Skeletal muscle cell (primary cell): ENCODE measurements at regions not wholly inside any gene's neighbourhood (a gene's known extent, or its start where the extent isn't known, plus 50 kb on each side); places are given as distances from the start of the nearest gene placed in this dataset.
A peak's percentile ranks its signal among the peaks of the same experiment; 100 is the strongest.
"Not testable (repeated sequence)": the region's sequence is repeated elsewhere in the genome, so short reads cannot be mapped to it uniquely, and the experiment has no call there.

Experiments
- DNase-seq: peaks from one replicate; pipeline ENCODE4 v3.0.0-alpha.2; 2010; ENCODE audit warnings: low read depth
- H3K4me3 ChIP-seq: 2 replicates; pipeline ENCODE4 v1.5.1; 2011; ENCODE audit warnings: low read depth, mild to moderate bottlenecking, control low read depth, low read length, moderate library complexity

DNA sequence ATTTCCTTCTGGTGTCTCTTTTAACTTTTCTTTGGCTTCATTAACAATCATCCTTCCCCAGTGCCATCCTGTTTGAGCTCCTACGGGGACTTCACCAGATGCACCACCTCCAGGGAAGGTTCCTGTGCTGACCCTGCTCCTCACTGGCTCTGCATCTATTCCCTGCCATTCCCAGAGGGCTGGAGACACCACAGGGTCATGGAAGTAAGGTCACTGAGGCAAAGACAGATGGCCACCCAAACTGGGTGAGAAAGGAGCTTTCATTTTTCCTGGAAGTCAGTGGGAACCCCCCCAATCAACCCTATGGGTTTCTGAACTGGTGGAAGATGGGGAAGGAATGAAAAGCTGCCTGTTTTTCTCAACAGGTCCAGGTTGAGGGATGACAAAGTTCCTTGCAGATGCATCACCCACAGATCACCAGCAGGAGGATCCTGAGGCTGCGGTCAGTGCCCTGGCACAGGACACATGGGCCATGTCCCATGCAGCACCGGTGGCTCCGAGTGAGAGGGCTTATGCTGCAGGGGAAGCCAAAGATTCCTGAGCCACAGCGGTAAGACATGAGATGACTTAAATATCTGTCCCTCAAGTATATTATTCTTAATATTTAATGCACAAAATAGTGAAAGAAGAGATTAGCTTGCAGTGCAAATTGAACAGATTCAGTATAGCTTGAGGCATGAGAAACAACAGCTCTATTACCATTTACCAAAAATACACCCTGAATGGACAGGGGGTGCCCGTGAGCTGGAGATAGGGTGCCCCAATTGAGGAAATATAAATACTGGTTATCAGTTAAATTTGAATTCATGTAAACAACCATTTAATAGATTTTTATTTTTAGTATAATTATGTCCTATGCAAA is 73.0 kb upstream of the VPREB1 start:
- no peak for DNase-seq
- no peak overlapping the region for H3K4me3 ChIP-seq

DNA sequence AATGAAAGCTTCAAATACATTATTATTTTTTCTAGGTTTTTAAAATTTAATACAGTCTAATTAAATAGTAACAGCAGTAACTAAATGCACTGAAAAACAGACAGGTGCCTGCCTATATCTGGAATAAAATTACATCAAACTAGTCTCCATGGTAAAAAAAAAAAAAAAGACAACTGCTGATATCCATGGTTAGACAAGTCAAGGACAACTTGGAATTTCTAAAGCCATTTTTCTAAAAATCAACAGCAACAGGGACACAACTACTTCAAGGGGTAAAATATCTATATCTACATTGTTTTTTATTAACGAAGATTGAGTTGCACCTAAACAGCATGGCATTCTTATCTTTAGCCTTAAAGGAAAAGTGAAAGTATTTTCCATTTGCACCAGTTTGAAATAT is 74.7 kb upstream of the VPREB1 start:
- H3K4me3 ChIP-seq: no peak overlapping the region
- no peak for DNase-seq

DNA sequence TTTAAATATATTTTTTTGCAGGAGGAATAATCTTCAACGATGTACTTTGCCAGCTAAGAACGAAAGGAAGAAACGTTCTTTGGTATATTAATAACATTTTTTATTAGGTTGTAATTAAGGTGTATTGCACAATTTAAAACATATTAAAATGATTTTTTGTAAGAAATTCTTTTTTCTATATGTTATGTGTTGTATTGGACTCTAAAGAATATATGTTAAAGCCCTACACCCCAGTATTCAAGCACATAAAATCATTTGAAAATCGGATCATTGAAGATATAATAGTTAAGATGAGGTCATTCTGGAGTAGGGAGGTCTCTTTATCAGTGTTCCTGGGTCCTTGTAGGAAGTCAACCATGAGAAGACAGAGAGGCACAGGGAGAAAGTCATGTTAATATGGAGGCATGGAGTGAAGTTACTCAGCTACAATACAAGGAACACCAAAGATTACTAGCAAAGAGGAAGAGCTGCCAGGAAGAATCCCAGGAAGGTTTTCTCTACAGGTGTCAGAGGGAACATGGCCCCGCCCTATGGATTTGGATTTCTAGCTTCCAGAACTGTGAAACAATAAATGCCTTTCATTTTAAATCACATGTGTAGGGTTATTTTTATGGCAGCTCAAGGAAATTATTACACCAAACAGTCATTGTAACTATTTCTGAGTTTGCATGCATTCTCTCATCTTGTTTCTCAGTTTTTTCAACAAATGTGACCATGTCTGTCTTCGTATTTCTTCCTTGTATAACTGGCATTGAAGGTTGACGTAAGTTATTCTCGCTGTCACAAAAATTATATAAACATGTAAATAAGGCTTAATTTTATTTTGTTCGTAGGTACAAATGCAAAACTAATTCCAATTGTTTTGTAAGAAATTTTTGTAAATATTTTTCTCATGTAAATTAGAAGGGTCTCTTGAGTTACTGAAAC is 75.4 kb upstream of the VPREB1 start:
- H3K4me3 ChIP-seq: no peak overlapping the region
- DNase-seq: no peak

DNA sequence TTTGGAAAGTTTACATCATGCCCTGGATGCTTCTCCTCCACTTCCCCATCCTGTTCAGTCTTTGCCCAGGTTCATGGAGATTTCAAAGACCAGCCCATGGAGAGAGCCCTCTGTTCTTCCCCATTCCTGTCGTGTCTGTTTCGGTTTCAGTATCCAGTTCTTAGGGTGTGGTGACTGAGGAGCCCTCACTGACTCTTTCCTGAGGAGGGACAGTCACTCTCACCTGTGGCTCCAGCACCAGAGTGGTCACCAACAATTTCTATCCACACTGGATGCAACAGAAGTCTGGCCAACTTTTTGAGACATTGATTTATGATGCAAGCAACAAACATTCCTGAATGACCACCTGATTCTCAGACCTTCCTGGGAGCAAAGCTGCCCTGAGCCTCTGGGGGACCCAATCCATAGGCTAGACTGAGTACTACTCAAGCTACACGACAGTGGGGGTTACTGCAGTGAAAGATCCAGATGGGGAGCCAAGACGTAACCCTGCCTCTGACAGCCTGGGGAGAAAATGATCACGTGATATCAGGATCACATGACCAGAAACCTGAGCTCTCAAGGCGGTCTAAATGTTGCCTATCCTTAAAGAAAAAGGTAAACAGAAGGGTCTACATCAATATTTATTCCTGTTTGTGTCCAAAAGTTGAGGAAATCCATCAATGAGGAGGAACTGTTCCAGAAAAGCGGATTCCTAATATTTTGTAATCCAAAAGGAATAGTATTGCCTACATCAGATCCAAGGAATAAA is 76.2 kb upstream of the VPREB1 start:
- peak overlapping the region; percentile 14 for H3K4me3 ChIP-seq
- peak; percentile 39 for DNase-seq

DNA sequence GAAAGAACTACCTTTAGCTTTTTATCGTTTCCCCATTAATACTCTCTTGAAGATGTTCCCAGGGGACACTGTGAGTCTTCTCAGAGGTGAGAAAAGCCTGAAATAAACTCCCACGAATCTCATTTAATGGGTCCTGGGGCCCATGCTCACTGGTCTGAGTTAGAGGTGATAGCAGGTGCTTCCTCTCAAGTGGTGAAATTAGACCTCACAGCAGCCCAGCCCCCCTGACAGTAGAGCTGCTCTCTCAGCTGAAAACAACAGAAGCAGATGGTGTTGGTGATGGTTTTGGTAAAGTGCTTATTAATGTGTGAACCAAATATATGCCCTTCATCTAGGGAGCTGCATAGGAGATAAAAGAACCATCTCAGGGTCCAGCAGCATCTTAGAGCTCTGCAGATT is 76.8 kb upstream of the VPREB1 start:
- DNase-seq: no peak
- H3K4me3 ChIP-seq: no peak overlapping the region

DNA sequence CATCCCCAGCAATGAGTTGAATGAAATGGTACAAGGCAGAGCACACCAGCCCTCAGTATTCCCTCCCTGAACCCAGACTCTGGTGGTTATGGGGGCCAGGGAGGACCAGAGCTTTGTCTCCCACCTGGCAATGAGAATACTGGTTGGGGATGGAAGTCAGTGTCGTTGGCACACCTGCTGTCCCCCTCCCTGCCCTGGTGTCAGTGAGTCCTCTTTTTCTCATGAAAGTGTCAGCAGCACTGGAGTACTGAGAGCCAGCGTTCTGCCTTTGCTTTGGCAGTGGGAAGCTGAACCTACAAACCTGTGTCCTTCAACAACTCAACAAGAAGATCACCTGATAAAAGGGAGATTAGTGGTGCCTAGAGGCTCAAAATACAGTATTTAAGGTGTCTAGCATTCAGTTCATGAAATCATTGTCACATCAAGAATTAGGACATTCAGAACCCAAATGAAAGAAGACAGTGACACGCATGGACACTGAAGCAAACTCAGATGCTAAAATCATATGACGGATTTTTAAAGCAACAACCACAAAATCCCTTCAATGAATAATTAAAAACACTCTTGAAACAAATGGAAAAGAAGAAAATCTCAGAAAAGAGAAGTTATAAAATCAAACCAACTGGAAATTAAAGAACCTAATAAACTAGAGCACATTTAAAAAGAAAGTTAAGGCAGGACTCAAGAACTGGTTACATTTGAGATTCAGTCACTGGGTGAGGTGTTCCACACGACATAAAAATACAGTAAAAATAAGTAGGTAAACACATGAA is 77.5 kb upstream of the VPREB1 start:
- no peak overlapping the region for H3K4me3 ChIP-seq
- DNase-seq: no peak

DNA sequence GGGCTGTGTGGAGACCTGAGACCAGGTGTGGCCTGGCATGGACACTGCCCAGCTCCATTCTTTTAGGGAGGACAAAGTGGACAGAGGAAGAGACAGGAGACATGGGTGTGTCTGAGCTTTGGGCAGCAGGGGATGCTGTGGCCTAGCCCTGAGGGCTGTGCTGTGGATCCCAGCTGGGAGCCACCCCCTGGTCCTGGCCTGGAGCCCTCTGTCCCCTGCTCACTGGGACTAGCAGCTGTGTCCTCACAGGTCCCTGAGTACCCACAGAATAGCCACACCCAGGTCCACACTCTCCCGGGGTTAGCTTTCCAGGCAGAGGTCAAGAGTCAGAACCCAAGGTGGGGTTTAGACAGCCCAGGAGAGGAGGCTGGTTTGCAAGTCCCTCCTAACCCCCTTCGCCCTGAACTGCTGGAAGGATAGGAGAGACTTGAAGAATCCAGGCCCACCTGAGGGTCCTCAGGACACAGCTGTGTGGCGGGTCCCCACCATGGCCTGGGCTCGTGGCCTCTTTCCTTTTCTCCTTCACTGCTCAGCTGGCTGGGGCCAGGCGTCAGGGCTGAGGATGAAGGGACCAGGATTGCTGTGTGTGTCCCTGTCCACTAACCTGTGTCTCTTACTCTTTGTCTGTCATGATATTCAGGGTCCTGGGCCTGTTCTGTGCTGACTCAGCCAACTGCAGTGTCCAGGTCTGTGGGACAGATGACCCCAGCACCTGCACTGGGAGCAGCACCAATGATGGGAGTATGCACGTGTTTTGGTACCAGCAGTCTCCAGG is 78.5 kb upstream of the VPREB1 start:
- H3K4me3 ChIP-seq: no peak overlapping the region
- no peak for DNase-seq

DNA sequence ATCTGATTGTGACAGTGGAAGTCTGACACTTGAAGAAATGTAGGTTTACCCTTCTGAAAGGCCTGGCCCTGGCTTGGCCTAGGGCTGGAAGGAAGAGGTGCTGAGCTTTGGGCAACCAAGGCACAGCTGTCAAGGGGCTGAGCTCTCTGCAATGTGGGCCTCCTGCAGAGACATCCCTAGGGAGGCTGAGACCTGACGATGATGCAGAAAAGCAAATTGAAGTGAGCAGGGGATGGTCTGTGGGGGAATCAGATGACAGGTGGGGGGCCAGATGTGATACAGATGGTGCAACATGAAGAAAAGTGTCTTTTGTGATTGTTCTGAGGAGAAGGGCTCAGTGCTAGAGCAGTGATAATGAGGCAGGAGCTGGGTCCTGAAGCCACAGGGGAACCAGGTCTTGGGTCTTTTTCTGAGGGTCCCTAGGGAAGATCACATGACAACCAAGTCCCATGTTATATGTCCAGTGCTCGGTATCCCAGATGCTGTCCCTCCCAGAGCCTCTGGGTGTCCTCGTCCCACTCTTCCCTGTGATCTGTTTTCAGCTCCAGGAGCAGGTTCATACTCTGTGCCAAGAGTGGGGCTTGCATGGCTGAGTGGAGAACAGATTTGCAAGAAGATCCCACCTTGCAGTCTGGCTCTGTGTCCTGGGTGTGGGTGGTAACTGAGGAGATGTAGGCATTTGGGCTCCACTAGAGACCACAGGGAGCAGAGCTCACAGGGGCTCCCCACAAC is 79.9 kb upstream of the VPREB1 start:
- DNase-seq: no peak
- H3K4me3 ChIP-seq: no peak overlapping the region

DNA sequence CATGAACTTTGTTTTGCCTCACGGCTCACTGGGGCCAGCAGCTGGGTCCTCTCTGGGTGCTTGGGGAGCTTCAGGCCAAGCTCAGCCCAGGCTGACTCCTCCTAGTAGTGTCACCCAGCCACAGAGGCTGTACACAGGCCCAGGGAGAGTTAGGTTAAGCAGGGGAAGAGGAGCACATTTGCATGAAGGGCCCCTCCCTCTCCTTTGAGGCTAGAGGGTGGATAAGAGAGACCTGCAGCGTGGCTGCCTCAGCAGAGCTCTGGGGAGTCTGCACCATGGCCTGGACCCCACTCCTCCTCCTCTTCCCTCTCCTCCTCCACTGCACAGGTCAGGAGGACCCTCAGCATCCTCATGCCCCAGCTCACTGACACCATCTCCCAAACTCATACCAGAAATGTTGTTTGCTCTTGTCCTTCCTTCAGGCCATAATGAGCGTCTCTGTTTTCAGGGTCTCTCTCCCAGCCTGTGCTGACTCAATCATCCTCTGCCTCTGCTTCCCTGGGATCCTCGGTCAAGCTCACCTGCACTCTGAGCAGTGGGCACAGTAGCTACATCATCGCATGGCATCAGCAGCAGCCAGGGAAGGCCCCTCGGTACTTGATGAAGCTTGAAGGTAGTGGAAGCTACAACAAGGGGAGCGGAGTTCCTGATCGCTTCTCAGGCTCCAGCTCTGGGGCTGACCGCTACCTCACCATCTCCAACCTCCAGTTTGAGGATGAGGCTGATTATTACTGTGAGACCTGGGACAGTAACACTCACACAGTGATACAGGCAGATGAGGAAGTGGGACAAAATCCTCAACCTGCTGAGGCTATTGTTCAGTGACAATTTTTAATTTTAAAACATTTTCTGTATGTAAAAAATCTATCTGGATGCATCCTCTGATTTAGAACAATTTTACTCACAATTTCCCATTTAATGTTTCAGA is 82.4 kb upstream of the VPREB1 start:
- no peak for DNase-seq
- no peak overlapping the region for H3K4me3 ChIP-seq

DNA sequence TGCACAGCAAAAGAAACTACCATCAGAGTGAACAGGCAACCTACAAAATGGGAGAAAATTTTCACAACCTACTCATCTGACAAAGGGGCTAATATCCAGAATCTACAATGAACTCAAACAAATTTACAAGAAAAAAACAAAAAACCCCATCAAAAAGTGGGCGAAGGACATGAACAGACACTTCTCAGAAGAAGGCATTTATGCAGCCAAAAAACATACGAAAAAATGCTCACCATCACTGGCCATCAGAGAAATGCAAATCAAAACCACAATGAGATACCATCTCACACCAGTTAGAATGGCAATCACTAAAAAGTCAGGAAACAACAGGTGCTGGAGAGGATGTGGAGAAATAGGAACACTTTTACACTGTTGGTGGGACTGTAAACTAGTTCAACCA is 83.8 kb upstream of the VPREB1 start:
- H3K4me3 ChIP-seq, DNase-seq: not testable (repeated sequence)

DNA sequence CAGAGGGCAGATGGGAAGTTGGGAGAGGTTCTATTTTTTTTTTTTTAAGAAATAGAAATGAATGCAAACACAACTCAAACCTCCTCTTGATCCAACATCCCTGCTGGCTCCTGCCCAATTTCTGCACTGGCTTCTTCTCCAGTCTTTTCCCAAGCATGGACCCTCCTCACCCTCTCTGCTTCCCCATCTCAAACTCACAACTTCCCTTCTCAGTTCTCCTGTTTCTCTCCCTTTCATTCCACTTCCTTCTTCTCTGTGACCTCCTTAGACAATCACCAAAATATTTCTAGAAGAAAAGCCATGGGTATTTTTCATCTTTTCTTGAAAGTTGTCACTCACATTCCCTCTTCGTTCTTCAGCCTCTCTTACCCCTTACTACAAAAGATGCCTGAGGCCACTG is 85.2 kb upstream of the VPREB1 start:
- H3K4me3 ChIP-seq: no peak overlapping the region
- DNase-seq: no peak

DNA sequence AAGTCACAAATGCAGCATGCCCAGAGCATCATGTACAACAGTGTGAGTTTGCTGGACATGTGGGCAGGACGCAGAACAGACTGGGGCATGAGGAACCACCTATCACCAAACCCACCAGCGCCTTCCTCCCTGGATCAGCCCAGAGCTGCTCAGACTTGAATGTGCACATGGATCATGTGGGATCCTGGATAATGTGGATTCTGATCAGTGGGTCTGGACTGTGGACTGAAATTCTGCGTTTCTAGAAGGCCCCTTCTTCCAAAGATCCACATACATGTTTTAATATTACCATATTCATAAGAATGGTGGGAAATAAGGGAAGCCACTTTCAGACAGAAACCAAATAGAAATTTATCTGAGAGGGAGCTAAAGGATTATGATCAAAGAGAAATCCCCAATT is 85.6 kb upstream of the VPREB1 start:
- DNase-seq: no peak
- H3K4me3 ChIP-seq: no peak overlapping the region

DNA sequence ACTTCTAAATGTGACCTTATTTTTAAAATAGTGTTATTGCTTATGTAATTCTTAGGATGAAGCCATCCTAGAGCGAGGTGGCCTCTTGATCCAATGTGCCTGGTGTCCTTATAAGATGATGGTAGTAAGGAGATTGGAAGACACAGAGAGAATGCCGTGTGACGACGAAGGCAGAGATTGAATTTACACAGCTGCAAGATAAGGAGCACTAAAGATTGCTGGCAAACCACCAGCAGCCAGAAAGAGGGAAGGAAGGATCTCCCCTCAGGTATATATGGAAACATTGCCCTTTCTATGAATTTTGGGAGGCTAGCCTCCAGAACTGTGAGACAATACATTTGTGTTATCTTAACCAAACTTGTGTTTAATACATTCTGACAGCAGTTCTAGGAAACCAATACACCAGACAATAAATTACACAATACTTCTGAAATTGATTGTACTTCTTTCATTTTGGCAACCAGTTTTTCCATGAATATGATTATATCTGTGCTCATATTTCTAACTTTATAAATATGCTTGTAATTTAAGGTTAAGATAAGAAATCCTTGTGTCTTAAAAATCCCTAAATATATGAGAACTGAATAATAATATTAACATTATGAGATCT is 86.3 kb upstream of the VPREB1 start:
- DNase-seq: no peak
- H3K4me3 ChIP-seq: no peak overlapping the region

DNA sequence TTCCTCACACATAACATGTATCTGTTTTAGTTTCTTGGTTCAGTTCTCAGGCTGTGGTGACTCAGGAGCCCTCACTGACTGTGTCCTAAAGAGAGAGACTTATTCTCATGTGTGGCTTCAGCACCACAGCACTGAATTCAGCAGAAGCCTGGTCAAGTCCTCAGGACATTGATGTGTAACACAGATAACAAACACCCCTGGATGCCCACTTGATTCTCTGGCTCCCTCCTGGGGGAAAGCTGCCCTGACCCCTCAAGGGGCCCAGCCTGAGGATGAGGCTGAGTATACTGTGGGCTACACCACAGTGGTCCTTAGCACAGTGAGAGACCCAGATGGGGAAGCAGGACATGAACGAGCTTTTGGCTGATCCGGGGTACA is 87.2 kb upstream of the VPREB1 start:
- no peak overlapping the region for H3K4me3 ChIP-seq
- DNase-seq: no peak

DNA sequence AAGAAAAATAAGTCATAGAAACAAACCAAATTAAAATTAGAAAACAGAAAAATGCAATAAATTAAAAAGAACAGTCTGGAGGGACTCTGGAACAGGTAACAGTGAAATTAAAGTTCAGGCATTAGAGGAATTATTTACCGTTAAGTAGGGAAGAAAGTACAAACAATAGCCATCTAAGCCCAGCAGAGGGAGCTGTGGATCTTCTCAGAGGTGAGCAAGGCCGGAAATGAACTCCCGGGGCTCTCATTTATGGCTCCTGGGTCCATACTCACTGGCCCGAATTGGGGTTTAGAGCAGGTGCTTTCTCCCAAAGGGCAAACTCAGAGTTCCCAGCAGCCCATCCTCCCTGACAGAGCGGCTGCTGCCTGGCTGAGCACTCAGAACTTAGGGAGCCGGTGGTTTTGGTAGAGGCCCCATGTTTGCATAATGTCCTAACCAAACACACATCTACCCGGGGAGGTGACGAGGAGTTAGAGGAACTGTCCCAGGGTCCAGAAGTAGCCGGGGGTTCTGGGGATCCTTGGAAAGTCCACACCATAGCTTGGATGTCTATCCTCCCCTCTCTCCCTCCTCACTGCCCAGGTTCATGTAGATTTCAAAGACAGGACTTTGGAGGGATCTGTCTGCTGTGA is 87.8 kb upstream of the VPREB1 start:
- DNase-seq: peak; percentile 20
- no peak overlapping the region for H3K4me3 ChIP-seq

DNA sequence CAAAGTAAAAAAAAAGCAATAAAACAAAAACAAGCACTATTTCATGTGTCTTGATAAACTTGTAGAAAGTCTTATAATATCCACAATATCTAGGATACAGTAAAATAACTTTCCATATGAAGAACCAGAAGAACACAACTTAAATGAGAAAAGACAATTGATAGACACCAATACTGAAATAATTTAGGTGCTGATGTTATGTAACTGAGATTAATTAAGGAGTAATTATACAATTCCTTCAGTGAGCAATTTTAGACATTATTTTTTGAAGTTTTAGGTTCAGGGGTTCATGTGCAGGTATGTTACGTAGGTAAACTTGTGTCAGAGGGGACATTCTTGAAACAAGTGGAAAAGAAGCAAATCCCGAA is 88.3 kb upstream of the VPREB1 start:
- no peak for DNase-seq
- no peak overlapping the region for H3K4me3 ChIP-seq
